ENCODE measurements at regions not wholly inside any gene's neighbourhood (a gene's known extent, or its start where the extent isn't known, plus 50 kb on each side); places are given as distances from the start of the nearest gene placed in this dataset.

DNA sequence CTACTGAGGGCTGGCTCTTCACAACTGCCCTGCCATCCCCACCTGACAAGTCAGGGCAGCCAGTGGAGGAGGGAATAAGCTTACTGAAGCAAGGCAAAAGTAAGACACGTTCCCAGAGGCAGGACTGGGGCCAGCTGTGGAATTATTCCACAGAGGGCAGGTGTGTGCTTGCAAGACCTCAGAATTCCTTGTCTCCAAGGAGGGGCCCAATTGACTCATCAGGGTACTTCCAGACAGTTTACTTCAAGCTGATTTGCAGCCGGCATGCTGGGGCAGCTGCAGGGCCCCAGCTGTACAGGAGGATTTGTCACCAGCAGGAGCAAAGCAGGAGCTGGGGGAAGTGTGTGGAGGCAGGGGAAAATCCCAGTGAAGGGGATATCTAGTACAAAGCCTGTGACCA is 167.5 kb upstream of the CAMK1G start:
- Histone ChIP-seq H3K9me3 (ENCODE audit: severe bottlenecking) (no peaks in the 10 kb centered on the region), H3K27ac (no peak overlapping the region), H3K36me3 (no peaks in the 10 kb centered on the region), H3K27me3 (ENCODE audit: insufficient read depth, low read depth, severe bottlenecking) (peaks cover 50% of the 10 kb centered on the region), H3K4me3 (ENCODE audit: low read depth, low read length) (no peak overlapping the region)
- TF ChIP-seq, protein P1, sequence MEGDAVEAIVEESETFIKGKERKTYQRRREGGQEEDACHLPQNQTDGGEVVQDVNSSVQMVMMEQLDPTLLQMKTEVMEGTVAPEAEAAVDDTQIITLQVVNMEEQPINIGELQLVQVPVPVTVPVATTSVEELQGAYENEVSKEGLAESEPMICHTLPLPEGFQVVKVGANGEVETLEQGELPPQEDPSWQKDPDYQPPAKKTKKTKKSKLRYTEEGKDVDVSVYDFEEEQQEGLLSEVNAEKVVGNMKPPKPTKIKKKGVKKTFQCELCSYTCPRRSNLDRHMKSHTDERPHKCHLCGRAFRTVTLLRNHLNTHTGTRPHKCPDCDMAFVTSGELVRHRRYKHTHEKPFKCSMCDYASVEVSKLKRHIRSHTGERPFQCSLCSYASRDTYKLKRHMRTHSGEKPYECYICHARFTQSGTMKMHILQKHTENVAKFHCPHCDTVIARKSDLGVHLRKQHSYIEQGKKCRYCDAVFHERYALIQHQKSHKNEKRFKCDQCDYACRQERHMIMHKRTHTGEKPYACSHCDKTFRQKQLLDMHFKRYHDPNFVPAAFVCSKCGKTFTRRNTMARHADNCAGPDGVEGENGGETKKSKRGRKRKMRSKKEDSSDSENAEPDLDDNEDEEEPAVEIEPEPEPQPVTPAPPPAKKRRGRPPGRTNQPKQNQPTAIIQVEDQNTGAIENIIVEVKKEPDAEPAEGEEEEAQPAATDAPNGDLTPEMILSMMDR (IDR thresholded peaks at IDR 0.05; ENCODE audit: low read depth, low read length), result no peak
- peak; percentile 28 for DNase-seq

DNA sequence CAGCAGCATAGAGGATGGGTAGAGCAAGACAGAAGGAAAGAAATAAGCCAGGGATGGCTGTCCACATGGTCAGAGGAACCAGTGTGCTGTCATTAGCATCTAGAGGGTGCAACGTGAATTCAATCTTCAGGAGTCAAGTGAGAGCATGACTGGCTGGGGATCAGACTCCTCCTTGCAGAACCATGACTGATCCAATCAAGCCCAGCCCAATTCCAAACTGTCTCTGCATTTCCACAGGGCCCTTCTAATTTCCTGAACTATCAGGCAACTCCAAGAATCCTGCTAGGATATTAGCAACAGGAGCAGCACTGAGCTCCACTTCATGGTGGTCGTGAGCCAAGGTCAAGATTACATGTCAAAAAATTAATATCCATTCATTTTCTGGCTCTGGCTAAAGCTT is 166.8 kb upstream of the CAMK1G start:
- Histone ChIP-seq H3K4me3 (ENCODE audit: low read depth, low read length) (no peak overlapping the region), H3K9me3 (ENCODE audit: severe bottlenecking) (no peaks in the 10 kb centered on the region), H3K27ac (no peak overlapping the region), H3K27me3 (ENCODE audit: insufficient read depth, low read depth, severe bottlenecking) (peaks cover 52% of the 10 kb centered on the region), H3K36me3 (no peaks in the 10 kb centered on the region)
- TF ChIP-seq, protein P1 (IDR thresholded peaks at IDR 0.05; ENCODE audit: low read depth, low read length), result no peak
- DNase-seq, result no peak

DNA sequence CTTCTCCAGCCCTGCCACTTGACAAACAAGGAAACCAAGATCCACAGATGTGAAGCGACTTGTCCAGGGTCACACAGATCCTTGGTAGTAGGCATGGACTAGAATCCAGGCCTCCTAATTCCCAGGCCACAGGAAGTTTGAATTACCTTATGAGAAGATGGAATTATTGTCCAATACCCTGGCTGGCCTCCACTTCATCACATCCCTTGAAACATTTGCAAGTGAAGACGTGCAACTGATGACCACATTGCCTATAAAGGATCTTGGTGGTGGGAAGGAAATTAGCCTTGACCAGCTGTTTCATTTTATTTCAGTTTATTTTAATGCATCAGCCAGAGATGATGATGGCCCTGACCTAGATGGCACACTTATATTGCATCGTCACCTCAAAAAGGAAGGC is 165.8 kb upstream of the CAMK1G start:
- H3K27ac ChIP-seq, result no peak overlapping the region
- no peaks in the 10 kb centered on the region for H3K36me3 ChIP-seq
- no peaks in the 10 kb centered on the region for H3K9me3 ChIP-seq (ENCODE audit: severe bottlenecking)
- peaks cover 53% of the 10 kb centered on the region for H3K27me3 ChIP-seq (ENCODE audit: insufficient read depth, low read depth, severe bottlenecking)
- TF ChIP-seq, protein P1 (IDR thresholded peaks at IDR 0.05; ENCODE audit: low read depth, low read length), result no peak
- DNase-seq, result no peak
- no peak overlapping the region for H3K4me3 ChIP-seq (ENCODE audit: low read depth, low read length)

DNA sequence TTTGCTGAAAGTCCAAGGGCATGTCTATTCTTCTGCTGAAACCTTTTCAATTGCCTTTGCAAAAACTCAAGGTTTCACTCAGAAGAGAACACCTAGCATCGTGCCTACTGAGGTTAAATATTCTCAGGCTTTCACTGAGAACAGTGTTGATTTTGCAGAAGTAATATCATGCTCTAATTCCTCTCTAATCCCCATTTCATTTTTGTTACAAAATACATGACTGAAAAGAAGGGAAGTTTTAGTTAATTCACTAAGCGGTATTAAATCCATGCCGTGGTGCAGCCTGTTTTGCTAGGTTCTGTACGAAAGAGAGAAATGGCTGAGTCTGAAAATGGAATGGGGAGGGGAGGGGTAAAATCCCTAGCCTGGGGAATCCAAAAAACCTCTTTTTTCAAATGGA is 163.2 kb upstream of the CAMK1G start:
- Histone ChIP-seq H3K36me3 (no peaks in the 10 kb centered on the region), H3K27me3 (ENCODE audit: insufficient read depth, low read depth, severe bottlenecking) (peaks cover 53% of the 10 kb centered on the region), H3K4me3 (ENCODE audit: low read depth, low read length) (no peak overlapping the region), H3K9me3 (ENCODE audit: severe bottlenecking) (no peaks in the 10 kb centered on the region), H3K27ac (no peak overlapping the region)
- no peak for DNase-seq
- TF ChIP-seq, protein P1 (IDR thresholded peaks at IDR 0.05; ENCODE audit: low read depth, low read length), result no peak

DNA sequence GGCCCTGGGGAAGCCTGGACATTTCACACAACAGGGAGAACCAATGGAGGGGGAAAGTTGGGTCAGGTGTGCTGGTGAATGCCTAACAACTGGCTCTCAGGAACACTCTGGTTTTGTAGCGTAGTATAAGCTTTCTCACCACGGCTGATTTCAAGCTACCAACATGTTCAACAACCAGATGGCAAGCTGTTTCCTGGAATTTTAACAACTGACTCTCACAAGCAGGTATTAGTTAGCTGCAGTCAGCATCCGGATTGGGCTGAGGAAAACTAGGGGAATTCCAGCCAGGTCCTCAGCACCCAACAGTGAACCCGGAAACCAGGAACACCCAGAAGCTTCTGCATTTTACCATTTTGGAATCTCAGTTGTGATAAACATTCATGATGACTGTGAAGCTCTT is 162.3 kb upstream of the CAMK1G start:
- H3K4me3 ChIP-seq (ENCODE audit: low read depth, low read length), result no peak overlapping the region
- TF ChIP-seq, protein P1 (IDR thresholded peaks at IDR 0.05; ENCODE audit: low read depth, low read length), result no peak
- no peaks in the 10 kb centered on the region for H3K36me3 ChIP-seq
- H3K27me3 ChIP-seq (ENCODE audit: insufficient read depth, low read depth, severe bottlenecking), result peaks cover 53% of the 10 kb centered on the region
- H3K9me3 ChIP-seq (ENCODE audit: severe bottlenecking), result no peaks in the 10 kb centered on the region
- DNase-seq, result no peak
- H3K27ac ChIP-seq, result no peak overlapping the region

DNA sequence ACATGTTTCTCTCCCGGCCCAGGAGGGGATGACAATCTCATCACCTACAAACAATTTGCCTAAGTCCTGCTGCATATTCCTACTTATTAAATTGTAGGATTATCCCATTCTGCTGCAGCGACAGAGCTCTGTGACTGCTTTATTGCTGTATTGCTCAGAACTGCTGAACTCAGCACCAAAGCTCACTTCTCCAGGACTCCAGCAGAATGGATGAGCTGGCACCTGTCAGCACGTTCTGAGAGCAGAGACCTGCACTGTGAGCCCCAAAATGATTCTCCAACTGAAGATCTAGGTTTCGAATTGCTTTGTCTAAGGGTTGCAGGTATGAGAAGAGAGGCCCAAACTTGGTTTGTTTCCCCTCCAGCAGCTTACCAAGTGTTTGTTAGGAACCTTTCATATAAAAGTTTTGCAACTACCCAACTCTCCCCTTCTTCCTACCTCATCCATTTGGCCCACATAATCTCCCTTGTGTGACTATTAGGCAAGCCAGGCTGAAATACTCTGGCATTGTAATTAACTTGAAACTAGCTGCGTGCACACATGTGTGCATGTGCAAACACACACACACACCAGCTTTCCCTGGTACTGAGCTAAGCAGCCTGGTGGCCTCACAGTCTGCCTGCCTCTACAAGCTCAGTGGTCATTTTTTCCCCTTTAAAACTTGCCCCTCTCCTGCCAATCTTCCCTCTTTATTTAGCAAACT is 161.4 kb upstream of the CAMK1G start:
- no peak overlapping the region for H3K27ac ChIP-seq
- TF ChIP-seq, protein P1 (IDR thresholded peaks at IDR 0.05; ENCODE audit: low read depth, low read length), result no peak
- peaks cover 59% of the 10 kb centered on the region for H3K27me3 ChIP-seq (ENCODE audit: insufficient read depth, low read depth, severe bottlenecking)
- no peaks in the 10 kb centered on the region for H3K9me3 ChIP-seq (ENCODE audit: severe bottlenecking)
- no peak overlapping the region for H3K4me3 ChIP-seq (ENCODE audit: low read depth, low read length)
- DNase-seq, result no peak
- no peaks in the 10 kb centered on the region for H3K36me3 ChIP-seq

Data from WERI-Rb-1 (cell line).